Suprapubic skin (tissue), 3 donors: ENCODE measurements at regions not wholly inside any gene's neighbourhood (a gene's known extent, or its start where the extent isn't known, plus 50 kb on each side); places are given as distances from the start of the nearest gene placed in this dataset.

Experiments
- CTCF ChIP-seq, 2 donors: fragments of 200-600 bp in 1 of 2; fragments of 450-650 bp in 1 of 2; sonication (generic) in 1 of 2; IDR thresholded peaks; one replicate each; pipeline ENCODE4 v1.5.1; 2016 to 2019; ENCODE audit warnings: antibody characterized with exemption in 2 of 2, mild to moderate bottlenecking in 1 of 2, moderate library complexity in 1 of 2
- EP300 ChIP-seq: sonication (generic); formaldehyde crosslinking; IDR thresholded peaks from one replicate; pipeline ENCODE4 v1.6.1; 2017; ENCODE audit warnings: antibody characterized with exemption

GRCh38 chr3:30189900-30190299, 416.5 kb upstream of the TGFBR2 start:
- TF ChIP-seq CTCF (IDR thresholded peaks at IDR 0.05) (no peak), EP300 (no peak)
